Neural progenitor cell (in vitro differentiated cells): ENCODE measurements at regions not wholly inside any gene's neighbourhood (a gene's known extent, or its start where the extent isn't known, plus 50 kb on each side); places are given as distances from the start of the nearest gene placed in this dataset.

Experiments
- EZH2 ChIP-seq: fragments of 200-600 bp; sonication (generic); IDR thresholded peaks from 2 replicates; pipeline ENCODE4 v1.6.1; 2017; ENCODE audit warnings: antibody characterized with exemption, mild to moderate bottlenecking, moderate library complexity
- EZH2phosphoT487 ChIP-seq: fragments of 200-600 bp; sonication (generic); IDR thresholded peaks from 2 replicates; pipeline ENCODE4 v1.6.1; 2017; ENCODE audit warnings: antibody characterized with exemption
- TF ChIP-seq, protein P1 (sequence below): fragments of 200-600 bp; sonication (generic); IDR thresholded peaks from 2 replicates; pipeline ENCODE4 v1.5.1; 2017; ENCODE audit warnings: antibody characterized with exemption, mild to moderate bottlenecking

DNA sequence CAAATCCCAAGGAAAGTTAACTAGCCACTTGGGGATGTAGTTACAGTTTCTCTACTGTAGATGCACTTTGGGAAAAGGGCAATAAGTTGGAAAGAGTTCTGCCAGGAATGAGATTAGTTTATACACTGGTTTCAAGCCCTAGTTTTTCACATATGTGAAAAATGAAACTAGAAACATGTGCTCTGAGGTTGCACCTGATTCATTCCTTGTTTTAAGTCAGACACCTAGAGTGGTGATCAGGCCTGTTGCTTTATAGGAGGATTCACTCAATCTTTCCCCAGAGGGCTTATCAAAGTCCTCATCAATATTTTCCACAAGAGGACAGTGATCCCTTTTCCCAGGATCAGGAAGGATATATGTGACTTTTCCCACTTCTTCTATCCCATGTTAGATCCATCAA, 515.9 kb upstream of the PKN2 start:
- TF ChIP-seq, protein P1, sequence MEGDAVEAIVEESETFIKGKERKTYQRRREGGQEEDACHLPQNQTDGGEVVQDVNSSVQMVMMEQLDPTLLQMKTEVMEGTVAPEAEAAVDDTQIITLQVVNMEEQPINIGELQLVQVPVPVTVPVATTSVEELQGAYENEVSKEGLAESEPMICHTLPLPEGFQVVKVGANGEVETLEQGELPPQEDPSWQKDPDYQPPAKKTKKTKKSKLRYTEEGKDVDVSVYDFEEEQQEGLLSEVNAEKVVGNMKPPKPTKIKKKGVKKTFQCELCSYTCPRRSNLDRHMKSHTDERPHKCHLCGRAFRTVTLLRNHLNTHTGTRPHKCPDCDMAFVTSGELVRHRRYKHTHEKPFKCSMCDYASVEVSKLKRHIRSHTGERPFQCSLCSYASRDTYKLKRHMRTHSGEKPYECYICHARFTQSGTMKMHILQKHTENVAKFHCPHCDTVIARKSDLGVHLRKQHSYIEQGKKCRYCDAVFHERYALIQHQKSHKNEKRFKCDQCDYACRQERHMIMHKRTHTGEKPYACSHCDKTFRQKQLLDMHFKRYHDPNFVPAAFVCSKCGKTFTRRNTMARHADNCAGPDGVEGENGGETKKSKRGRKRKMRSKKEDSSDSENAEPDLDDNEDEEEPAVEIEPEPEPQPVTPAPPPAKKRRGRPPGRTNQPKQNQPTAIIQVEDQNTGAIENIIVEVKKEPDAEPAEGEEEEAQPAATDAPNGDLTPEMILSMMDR = no peak
- no peak for TF ChIP-seq EZH2
- no peak for TF ChIP-seq EZH2phosphoT487
